Lower lobe of right lung (tissue), 2 donors: ENCODE measurements at regions not wholly inside any gene's neighbourhood (a gene's known extent, or its start where the extent isn't known, plus 50 kb on each side); places are given as distances from the start of the nearest gene placed in this dataset.

Source experiments
- ATAC-seq, 2 donors: fragments of 200-7000 bp; cut with Tn5 transposase; one replicate each; pipeline ENCODE4 v1.9.1; 2020 to 2022; ENCODE audit warnings: mild to moderate bottlenecking in 2 of 2, moderate library complexity in 2 of 2
- DNase-seq: peaks from one replicate; pipeline ENCODE4 v3.0.0-alpha.2; 2020
- H3K27ac ChIP-seq: fragments of 200-600 bp; one replicate; pipeline ENCODE4 v1.8.0; 2022
- H3K27me3 ChIP-seq: fragments of 200-600 bp; one replicate; pipeline ENCODE4 v1.8.0; 2022; ENCODE audit warnings: low read depth
- H3K36me3 ChIP-seq: fragments of 200-600 bp; one replicate; pipeline ENCODE4 v1.8.0; 2022; ENCODE audit warnings: mild to moderate bottlenecking
- H3K4me1 ChIP-seq: fragments of 200-600 bp; one replicate; pipeline ENCODE4 v1.8.0; 2022
- H3K4me3 ChIP-seq: fragments of 200-600 bp; one replicate; pipeline ENCODE4 v1.8.0; 2022; ENCODE audit warnings: mild to moderate bottlenecking
- H3K9me3 ChIP-seq: fragments of 200-600 bp; one replicate; pipeline ENCODE4 v1.8.0; 2022
- CTCF ChIP-seq: fragments of 200-600 bp; IDR thresholded peaks from one replicate; pipeline ENCODE4 v1.8.0; 2022; ENCODE audit warnings: antibody characterized with exemption, mild to moderate bottlenecking
- intact Hi-C: fragments of 100-400 bp; cut with DNase I; formaldehyde crosslinking; loops from one replicate; pipeline ENCODE4 v1.11.0; 2022
- donor health status: DM: no; HTN: yes; CAD: no; lungs with severe emphysema.

GRCh38 chr12:82184844-82185243 is 173.3 kb downstream of the CCDC59 start:
- DNase-seq = no peak
- Histone ChIP-seq H3K27ac (no peak overlapping the region), H3K27me3 (no peaks in the 10 kb centered on the region), H3K9me3 (no peaks in the 10 kb centered on the region), H3K4me1 (no peaks in the 10 kb centered on the region), H3K4me3 (no peak overlapping the region), H3K36me3 (no peaks in the 10 kb centered on the region)
- ATAC-seq = no peak
- intact Hi-C loops = no loop called here
- TF ChIP-seq CTCF = no peak

GRCh38 chr12:82182601-82183190 is 175.5 kb downstream of the CCDC59 start:
- no peaks in the 10 kb centered on the region for H3K9me3 ChIP-seq

GRCh38 chr12:82176761-82177490 is 181.3 kb downstream of the CCDC59 start:
- no peaks in the 10 kb centered on the region for H3K27me3 ChIP-seq
- no peaks in the 10 kb centered on the region for H3K4me1 ChIP-seq
- no peak overlapping the region for H3K27ac ChIP-seq
- no peak for ATAC-seq
- no peak for DNase-seq
- H3K4me3 ChIP-seq = no peak overlapping the region
- TF ChIP-seq CTCF = no peak
- intact Hi-C loops = no loop called here
- no peaks in the 10 kb centered on the region for H3K36me3 ChIP-seq
- H3K9me3 ChIP-seq = no peaks in the 10 kb centered on the region

More at GRCh38 chr12:82182601-82183190, 175.5 kb downstream of the CCDC59 start:
- intact Hi-C loops = no loop called here
- Histone ChIP-seq H3K27me3 (no peaks in the 10 kb centered on the region), H3K27ac (no peak overlapping the region), H3K4me3 (no peak overlapping the region), H3K4me1 (no peaks in the 10 kb centered on the region), H3K36me3 (no peaks in the 10 kb centered on the region)
- TF ChIP-seq CTCF = no peak
- DNase-seq (no peak), ATAC-seq (no peak)

- H3K27ac ChIP-seq = no peak overlapping the region
- no peaks in the 10 kb centered on the region for H3K9me3 ChIP-seq
- H3K36me3 ChIP-seq = no peaks in the 10 kb centered on the region
- H3K4me3 ChIP-seq = no peak overlapping the region
- TF ChIP-seq CTCF = no peak
- no peaks in the 10 kb centered on the region for H3K27me3 ChIP-seq
- H3K4me1 ChIP-seq = no peaks in the 10 kb centered on the region
- intact Hi-C loops = no loop called here
- ATAC-seq (no peak), DNase-seq (no peak)
Measured at GRCh38 chr12:82176026-82176425, 182.2 kb downstream of the CCDC59 start.

GRCh38 chr12:82174936-82175335 is 183.3 kb downstream of the CCDC59 start:
- no peak for DNase-seq
- Histone ChIP-seq H3K4me1 (no peaks in the 10 kb centered on the region), H3K9me3 (no peaks in the 10 kb centered on the region), H3K27ac (no peak overlapping the region), H3K27me3 (no peaks in the 10 kb centered on the region), H3K36me3 (no peaks in the 10 kb centered on the region), H3K4me3 (no peak overlapping the region)
- ATAC-seq = no peak
- TF ChIP-seq CTCF = no peak
- intact Hi-C loops = no loop called here
